Smooth muscle cell (in vitro differentiated cells): ENCODE measurements at regions not wholly inside any gene's neighbourhood (a gene's known extent, or its start where the extent isn't known, plus 50 kb on each side); places are given as distances from the start of the nearest gene placed in this dataset.

Source experiments
- DNase-seq: peaks from one replicate; lab custom pipeline; 2025; ENCODE audit not compliant: unreplicated experiment; lab: John Stamatoyannopoulos, UW
- H2AFZ ChIP-seq: fragments of 200-600 bp; sonication (generic); 2 replicates; pipeline ENCODE4 v1.6.0; 2016; ENCODE audit warnings: antibody characterized with exemption, low read depth, mild to moderate bottlenecking
- H3F3A ChIP-seq: fragments of 200-600 bp; sonication (generic); 2 replicates; pipeline ENCODE4 v1.6.0; 2017; ENCODE audit warnings: antibody characterized with exemption, low read depth
- H3K27ac ChIP-seq: fragments of 200-600 bp; sonication (generic); 2 replicates; pipeline ENCODE4 v1.5.1; 2016; ENCODE audit warnings: low read depth, mild to moderate bottlenecking
- H3K27me3 ChIP-seq: fragments of 200-600 bp; sonication (generic); 2 replicates; pipeline ENCODE4 v1.6.1; 2016; ENCODE audit warnings: low read depth, mild to moderate bottlenecking
- H3K36me3 ChIP-seq: fragments of 200-600 bp; sonication (generic); 2 replicates; pipeline ENCODE4 v1.5.1; 2016; ENCODE audit warnings: low read depth
- H3K4me1 ChIP-seq: fragments of 200-600 bp; sonication (generic); 2 replicates; pipeline ENCODE4 v1.5.1; 2016; ENCODE audit warnings: low read depth
- H3K4me2 ChIP-seq: fragments of 200-600 bp; sonication (generic); 2 replicates; pipeline ENCODE4 v1.6.0; 2016; ENCODE audit warnings: mild to moderate bottlenecking
- H3K4me3 ChIP-seq: fragments of 200-600 bp; sonication (generic); 2 replicates; pipeline ENCODE4 v1.5.1; 2016; ENCODE audit warnings: mild to moderate bottlenecking
- H3K79me2 ChIP-seq: fragments of 200-600 bp; sonication (generic); 2 replicates; pipeline ENCODE4 v1.6.0; 2016; ENCODE audit warnings: low read depth, mild to moderate bottlenecking
- H3K9ac ChIP-seq: fragments of 200-600 bp; sonication (generic); 2 replicates; pipeline ENCODE4 v1.6.0; 2016; ENCODE audit warnings: low read depth
- H3K9me3 ChIP-seq: fragments of 200-600 bp; sonication (generic); replicated peaks from 2 replicates; pipeline ENCODE4 v1.5.1; 2016; ENCODE audit warnings: low read depth
- H4K20me1 ChIP-seq: fragments of 200-600 bp; sonication (generic); 2 replicates; pipeline ENCODE4 v1.6.0; 2016; ENCODE audit warnings: low read depth
- WGBS: methylation state at CpG from one replicate; pipeline ENCODE4 v1.1.7; 2016; ENCODE audit warnings: low lambda C conversion rate; 5-methylcytosine and 5-hydroxymethylcytosine counted together
- TF ChIP-seq, protein P1 (sequence below): fragments of 200-600 bp; sonication (generic); IDR thresholded peaks from 2 replicates; pipeline ENCODE4 v1.5.1; 2017; ENCODE audit warnings: borderline replicate concordance, mild to moderate bottlenecking, antibody characterized with exemption; ENCODE audit not compliant: insufficient read depth, poor library complexity, severe bottlenecking

DNA sequence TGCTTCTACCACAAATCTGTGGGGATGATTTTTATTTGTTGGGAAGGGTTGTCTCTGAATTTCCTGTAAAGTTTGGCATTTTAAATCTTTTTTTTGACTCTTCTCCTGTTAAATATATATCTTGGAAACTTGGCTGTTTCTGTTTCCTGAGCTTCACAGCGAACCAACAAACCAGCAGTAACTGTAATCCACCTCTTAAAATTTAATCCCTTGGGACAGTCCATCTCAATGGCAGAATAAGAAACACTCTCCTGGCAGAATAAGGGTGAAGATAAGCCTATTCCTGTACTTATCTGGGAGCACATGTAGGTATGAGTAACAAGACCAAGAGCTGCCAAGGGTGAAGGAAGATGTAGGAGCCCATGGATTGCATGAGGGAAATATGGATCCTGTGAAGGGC, 73.1 kb upstream of the RPS23 start:
- Histone ChIP-seq H2AFZ (no peak overlapping the region), H3K27me3 (no peaks in the 10 kb centered on the region), H4K20me1 (no peaks in the 10 kb centered on the region), H3K36me3 (no peaks in the 10 kb centered on the region), H3K9ac (no peak overlapping the region), H3K4me1 (peaks cover 11% of the 10 kb centered on the region), H3K4me2 (peak overlapping the region; percentile 13), H3K4me3 (no peak overlapping the region), H3K9me3 (no peaks in the 10 kb centered on the region), H3F3A (peaks cover 12% of the 10 kb centered on the region), H3K27ac (peak overlapping the region; percentile 87), H3K79me2 (no peaks in the 10 kb centered on the region)
- 12% methylated on average over 1 of the region's 1 CpG for WGBS
- no peak for DNase-seq
- TF ChIP-seq, protein P1, sequence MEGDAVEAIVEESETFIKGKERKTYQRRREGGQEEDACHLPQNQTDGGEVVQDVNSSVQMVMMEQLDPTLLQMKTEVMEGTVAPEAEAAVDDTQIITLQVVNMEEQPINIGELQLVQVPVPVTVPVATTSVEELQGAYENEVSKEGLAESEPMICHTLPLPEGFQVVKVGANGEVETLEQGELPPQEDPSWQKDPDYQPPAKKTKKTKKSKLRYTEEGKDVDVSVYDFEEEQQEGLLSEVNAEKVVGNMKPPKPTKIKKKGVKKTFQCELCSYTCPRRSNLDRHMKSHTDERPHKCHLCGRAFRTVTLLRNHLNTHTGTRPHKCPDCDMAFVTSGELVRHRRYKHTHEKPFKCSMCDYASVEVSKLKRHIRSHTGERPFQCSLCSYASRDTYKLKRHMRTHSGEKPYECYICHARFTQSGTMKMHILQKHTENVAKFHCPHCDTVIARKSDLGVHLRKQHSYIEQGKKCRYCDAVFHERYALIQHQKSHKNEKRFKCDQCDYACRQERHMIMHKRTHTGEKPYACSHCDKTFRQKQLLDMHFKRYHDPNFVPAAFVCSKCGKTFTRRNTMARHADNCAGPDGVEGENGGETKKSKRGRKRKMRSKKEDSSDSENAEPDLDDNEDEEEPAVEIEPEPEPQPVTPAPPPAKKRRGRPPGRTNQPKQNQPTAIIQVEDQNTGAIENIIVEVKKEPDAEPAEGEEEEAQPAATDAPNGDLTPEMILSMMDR, result no peak

DNA sequence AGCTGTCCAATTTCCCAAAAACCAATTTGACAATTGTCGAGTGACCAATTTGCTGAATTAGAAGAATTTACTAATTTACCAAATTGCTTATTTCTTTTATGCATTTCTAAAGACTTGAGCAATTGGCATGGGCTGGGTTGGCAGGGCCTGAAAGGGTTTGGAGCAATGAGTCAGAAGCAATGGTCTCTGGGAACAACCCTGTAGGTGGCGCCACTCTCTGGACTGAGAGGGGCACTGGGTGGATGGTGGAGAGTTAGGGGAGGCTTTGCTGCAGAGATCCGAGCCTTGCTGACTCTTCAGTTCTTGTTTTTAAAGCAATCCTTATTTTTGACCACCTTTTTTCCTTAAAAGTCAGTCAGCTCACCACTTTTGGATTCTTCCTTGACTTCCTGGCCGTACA, 71.5 kb upstream of the RPS23 start:
- Histone ChIP-seq H3K4me2 (peak overlapping the region; percentile 42), H3F3A (peaks cover 12% of the 10 kb centered on the region), H3K79me2 (no peaks in the 10 kb centered on the region), H3K36me3 (no peaks in the 10 kb centered on the region), H4K20me1 (no peaks in the 10 kb centered on the region), H3K9ac (no peak overlapping the region), H3K9me3 (no peaks in the 10 kb centered on the region), H3K4me1 (peaks cover 11% of the 10 kb centered on the region), H3K4me3 (no peak overlapping the region), H3K27ac (peak overlapping the region; percentile 87), H3K27me3 (no peaks in the 10 kb centered on the region), H2AFZ (no peak overlapping the region)
- 66% methylated on average over 4 of the region's 4 CpGs for WGBS
- TF ChIP-seq, protein P1, result peak; percentile 41
- DNase-seq, result no peak

DNA sequence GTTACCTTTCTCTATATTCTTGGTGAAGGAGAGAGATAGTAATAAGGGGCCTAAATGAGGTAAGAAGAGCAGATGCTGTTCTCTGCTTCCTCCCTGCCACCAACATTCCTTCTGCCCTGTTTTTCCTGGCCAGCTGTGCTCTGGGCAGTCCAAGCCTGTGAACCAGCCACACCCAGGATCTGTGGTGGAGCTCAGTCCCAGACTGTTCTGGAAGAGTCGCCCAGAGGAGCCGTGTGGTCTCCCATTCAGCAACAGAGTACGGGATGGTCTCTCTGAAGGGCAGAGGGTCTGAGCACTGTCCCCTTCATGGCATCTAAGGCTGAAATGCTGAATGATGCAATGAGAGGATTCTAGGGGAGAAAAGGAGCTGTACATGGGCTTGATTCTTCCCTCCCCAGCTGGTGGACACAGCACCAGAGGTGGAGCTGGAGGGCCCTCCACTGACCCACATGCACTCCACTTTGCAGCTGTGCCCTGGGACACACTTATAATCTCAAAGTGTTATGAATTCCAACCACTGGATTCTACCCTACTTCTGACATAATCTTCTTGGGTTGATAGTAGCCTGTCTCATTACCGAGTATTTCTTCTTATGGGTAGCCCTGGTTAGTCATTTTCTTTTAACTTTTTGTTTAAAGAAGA, 70.8 kb upstream of the RPS23 start:
- no peaks in the 10 kb centered on the region for H4K20me1 ChIP-seq
- H3K4me3 ChIP-seq, result no peak overlapping the region
- H3K27me3 ChIP-seq, result no peaks in the 10 kb centered on the region
- H3F3A ChIP-seq, result peaks cover 12% of the 10 kb centered on the region
- DNase-seq, result no peak
- H3K4me1 ChIP-seq, result peaks cover 11% of the 10 kb centered on the region
- H3K9me3 ChIP-seq, result no peaks in the 10 kb centered on the region
- H3K9ac ChIP-seq, result no peak overlapping the region
- H3K4me2 ChIP-seq, result peak overlapping the region; percentile 42
- H2AFZ ChIP-seq, result no peak overlapping the region
- whole genome bisulfite sequencing, result 43% methylated on average over 4 of the region's 4 CpGs
- no peaks in the 10 kb centered on the region for H3K79me2 ChIP-seq
- TF ChIP-seq, protein P1, result no peak
- H3K36me3 ChIP-seq, result no peaks in the 10 kb centered on the region
- H3K27ac ChIP-seq, result peak overlapping the region; percentile 87
